ENCODE measurements at regions not wholly inside any gene's neighbourhood (a gene's known extent, or its start where the extent isn't known, plus 50 kb on each side); places are given as distances from the start of the nearest gene placed in this dataset.

GRCh38 chr20:40738976-40739375 is 49.9 kb upstream of the MAFB start:
- Histone ChIP-seq H3K36me3 (ENCODE audit: control insufficient read depth in 4 of 4, insufficient read depth in 3 of 4, low read depth in 1 of 4, low read length in 3 of 4) (no peaks in the 10 kb centered on the region), H3K9me3 (ENCODE audit: control insufficient read depth in 4 of 4, low read length in 3 of 4) (no peaks in the 10 kb centered on the region), H3K9ac (ENCODE audit: low read depth in 1 of 2, low read length in 2 of 2) (no peak overlapping the region), H3K27me3 (ENCODE audit: control insufficient read depth in 4 of 4, insufficient read depth in 4 of 4, low read length in 3 of 4) (peaks cover 0 to 2% (median 0%) of the 10 kb centered on the region in 4 donors), H3K4me3 (ENCODE audit: low read depth in 1 of 3, low read length in 3 of 3) (no peak overlapping the region), H3K27ac (ENCODE audit: low read depth in 1 of 2, low read length in 2 of 2) (no peak overlapping the region), H3K4me1 (ENCODE audit: control insufficient read depth in 4 of 4, insufficient read depth in 4 of 4, low read length in 3 of 4) (no peaks in the 10 kb centered on the region)
- TF ChIP-seq ATF3 (IDR thresholded peaks at IDR 0.05): no peak
- no peak for TF ChIP-seq FOXA2 (IDR thresholded peaks at IDR 0.05)
- no peak for TF ChIP-seq EGR1 (IDR thresholded peaks at IDR 0.05; ENCODE audit: low read depth in 2 of 2)
- no peak for TF ChIP-seq YY1 (IDR thresholded peaks at IDR 0.05)
- TF ChIP-seq CTCF (IDR thresholded peaks at IDR 0.05; ENCODE audit: low read depth, low read length, missing input control): no peak
- TF ChIP-seq MAX (IDR thresholded peaks at IDR 0.05): no peak
- TF ChIP-seq FOXA1 (IDR thresholded peaks at IDR 0.05): no peak
- TF ChIP-seq RAD21 (IDR thresholded peaks at IDR 0.05): no peak
- no peak for TF ChIP-seq JUND (IDR thresholded peaks at IDR 0.05)
- no peak for TF ChIP-seq HNF4G (IDR thresholded peaks at IDR 0.05)
- no peak for TF ChIP-seq TAF1 (conservative IDR thresholded peaks at IDR 0.05)
- no peak for TF ChIP-seq SP1 (IDR thresholded peaks at IDR 0.05)
- TF ChIP-seq REST (IDR thresholded peaks at IDR 0.05): no peak
- TF ChIP-seq HNF4A (conservative IDR thresholded peaks at IDR 0.05): no peak
- no peak for TF ChIP-seq ZBTB33 (IDR thresholded peaks at IDR 0.05)
- no peak for TF ChIP-seq GABPA (IDR thresholded peaks at IDR 0.05 in 1 of 2, conservative IDR thresholded peaks at IDR 0.05 in 1 of 2)
- TF ChIP-seq NR2F2 (IDR thresholded peaks at IDR 0.05): no peak
- no peak for TF ChIP-seq RXRA (IDR thresholded peaks at IDR 0.05)
- no peak for DNase-seq (ENCODE audit: low spot score)
- 79% methylated on average over 9 of the region's 9 CpGs for WGBS
